ENCODE measurements at regions not wholly inside any gene's neighbourhood (a gene's known extent, or its start where the extent isn't known, plus 50 kb on each side); places are given as distances from the start of the nearest gene placed in this dataset.

DNA sequence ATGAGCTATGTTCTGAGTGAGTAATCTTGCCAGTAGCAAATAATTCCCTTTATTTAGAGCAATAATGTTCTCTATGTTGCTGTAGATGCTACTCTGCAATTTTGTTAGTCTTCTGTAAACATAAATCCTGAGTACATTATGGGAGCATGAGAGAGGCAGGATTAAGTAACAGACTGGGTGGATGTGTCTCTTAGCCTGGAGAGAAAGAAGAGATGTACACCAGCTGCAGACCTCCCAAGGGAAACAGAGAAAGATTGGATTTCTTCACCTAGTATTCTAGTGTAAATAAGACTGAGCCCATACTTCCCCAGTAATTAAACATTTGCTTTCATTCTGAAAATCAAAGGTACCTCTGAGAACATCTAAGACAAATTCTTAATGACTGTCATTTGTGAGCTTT, 564.0 kb downstream of the TRHDE start:
- TF ChIP-seq, protein P1, sequence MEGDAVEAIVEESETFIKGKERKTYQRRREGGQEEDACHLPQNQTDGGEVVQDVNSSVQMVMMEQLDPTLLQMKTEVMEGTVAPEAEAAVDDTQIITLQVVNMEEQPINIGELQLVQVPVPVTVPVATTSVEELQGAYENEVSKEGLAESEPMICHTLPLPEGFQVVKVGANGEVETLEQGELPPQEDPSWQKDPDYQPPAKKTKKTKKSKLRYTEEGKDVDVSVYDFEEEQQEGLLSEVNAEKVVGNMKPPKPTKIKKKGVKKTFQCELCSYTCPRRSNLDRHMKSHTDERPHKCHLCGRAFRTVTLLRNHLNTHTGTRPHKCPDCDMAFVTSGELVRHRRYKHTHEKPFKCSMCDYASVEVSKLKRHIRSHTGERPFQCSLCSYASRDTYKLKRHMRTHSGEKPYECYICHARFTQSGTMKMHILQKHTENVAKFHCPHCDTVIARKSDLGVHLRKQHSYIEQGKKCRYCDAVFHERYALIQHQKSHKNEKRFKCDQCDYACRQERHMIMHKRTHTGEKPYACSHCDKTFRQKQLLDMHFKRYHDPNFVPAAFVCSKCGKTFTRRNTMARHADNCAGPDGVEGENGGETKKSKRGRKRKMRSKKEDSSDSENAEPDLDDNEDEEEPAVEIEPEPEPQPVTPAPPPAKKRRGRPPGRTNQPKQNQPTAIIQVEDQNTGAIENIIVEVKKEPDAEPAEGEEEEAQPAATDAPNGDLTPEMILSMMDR (conservative IDR thresholded peaks at IDR 0.05; ENCODE audit: low read depth, low read length) = no peak
- no peak for TF ChIP-seq EZH2 (IDR thresholded peaks at IDR 0.05; ENCODE audit: borderline replicate concordance, low read depth, low read length, poor library complexity, severe bottlenecking)

Measured in A673 (cell line).